IPS-15b (cell line): ENCODE measurements at regions not wholly inside any gene's neighbourhood (a gene's known extent, or its start where the extent isn't known, plus 50 kb on each side); places are given as distances from the start of the nearest gene placed in this dataset.

Experiments
- H3K27me3 ChIP-seq: one replicate; pipeline ENCODE4 v1.6.1; 2013; ENCODE audit warnings: low read length; ENCODE audit not compliant: control insufficient read depth, insufficient read depth
- H3K36me3 ChIP-seq: one replicate; pipeline ENCODE4 v1.6.1; 2013; ENCODE audit warnings: low read length; ENCODE audit not compliant: control insufficient read depth, insufficient read depth
- H3K4me1 ChIP-seq: one replicate; pipeline ENCODE4 v1.6.1; 2013; ENCODE audit warnings: mild to moderate bottlenecking, low read length; ENCODE audit not compliant: control insufficient read depth, insufficient read depth
- H3K4me3 ChIP-seq: one replicate; pipeline ENCODE4 v1.5.1; 2013; ENCODE audit warnings: low read depth, low read length
- H3K9ac ChIP-seq: one replicate; pipeline ENCODE4 v1.6.1; 2013; ENCODE audit warnings: low read depth, mild to moderate bottlenecking, low read length
- H3K9me3 ChIP-seq: one replicate; pipeline ENCODE4 v1.6.1; 2013; ENCODE audit warnings: mild to moderate bottlenecking, low read length; ENCODE audit not compliant: control insufficient read depth, insufficient read depth

GRCh38 chr2:64398516-64399129 is 55.3 kb upstream of the LGALSL start:
- peaks cover 18% of the 10 kb centered on the region for H3K4me1 ChIP-seq
- no peaks in the 10 kb centered on the region for H3K36me3 ChIP-seq
- H3K9me3 ChIP-seq: no peaks in the 10 kb centered on the region
- H3K9ac ChIP-seq: no peak overlapping the region
- no peak overlapping the region for H3K4me3 ChIP-seq
- no peaks in the 10 kb centered on the region for H3K27me3 ChIP-seq

GRCh38 chr2:64399521-64399920 is 54.4 kb upstream of the LGALSL start:
- Histone ChIP-seq H3K4me1 (peaks cover 24% of the 10 kb centered on the region), H3K9ac (no peak overlapping the region), H3K36me3 (no peaks in the 10 kb centered on the region), H3K27me3 (no peaks in the 10 kb centered on the region), H3K9me3 (no peaks in the 10 kb centered on the region), H3K4me3 (no peak overlapping the region)

DNA sequence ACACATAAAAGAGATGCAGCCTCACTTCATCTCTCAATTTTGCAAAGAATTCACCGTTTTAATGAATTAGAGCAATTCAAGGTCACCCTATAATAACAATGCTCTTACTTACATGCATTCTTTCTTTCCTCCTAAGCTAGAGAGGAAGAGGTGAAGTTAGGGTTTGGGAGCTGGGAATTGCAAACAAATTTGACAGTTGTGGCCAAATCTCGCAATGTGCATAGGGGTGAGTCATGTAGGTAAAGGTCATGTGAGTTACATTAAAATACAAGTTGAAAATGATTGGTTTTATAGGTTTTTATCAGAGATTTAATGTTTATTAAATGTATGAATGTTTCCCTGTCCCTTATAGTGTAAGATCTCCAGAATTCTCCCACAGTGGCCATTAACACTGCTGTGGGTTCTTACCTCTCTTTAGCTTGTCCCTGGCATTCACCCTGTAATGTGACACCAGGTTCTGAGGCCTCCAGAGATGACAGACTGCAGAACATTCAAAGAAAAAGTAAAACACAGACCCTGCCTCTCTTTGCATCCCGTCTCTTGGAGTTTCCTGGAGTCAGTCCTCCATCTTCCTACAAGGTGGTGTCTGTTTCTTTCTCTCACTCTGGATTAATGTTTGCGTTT is 53.7 kb upstream of the LGALSL start:
- Histone ChIP-seq H3K36me3 (no peaks in the 10 kb centered on the region), H3K4me1 (peaks cover 28% of the 10 kb centered on the region), H3K9ac (no peak overlapping the region), H3K27me3 (no peaks in the 10 kb centered on the region), H3K9me3 (no peaks in the 10 kb centered on the region), H3K4me3 (no peak overlapping the region)

GRCh38 chr2:64400733-64401528 is 53.0 kb upstream of the LGALSL start:
- Histone ChIP-seq H3K9ac (no peak overlapping the region), H3K27me3 (no peaks in the 10 kb centered on the region), H3K4me1 (peaks cover 28% of the 10 kb centered on the region), H3K9me3 (no peaks in the 10 kb centered on the region), H3K4me3 (no peak overlapping the region), H3K36me3 (no peaks in the 10 kb centered on the region)

DNA sequence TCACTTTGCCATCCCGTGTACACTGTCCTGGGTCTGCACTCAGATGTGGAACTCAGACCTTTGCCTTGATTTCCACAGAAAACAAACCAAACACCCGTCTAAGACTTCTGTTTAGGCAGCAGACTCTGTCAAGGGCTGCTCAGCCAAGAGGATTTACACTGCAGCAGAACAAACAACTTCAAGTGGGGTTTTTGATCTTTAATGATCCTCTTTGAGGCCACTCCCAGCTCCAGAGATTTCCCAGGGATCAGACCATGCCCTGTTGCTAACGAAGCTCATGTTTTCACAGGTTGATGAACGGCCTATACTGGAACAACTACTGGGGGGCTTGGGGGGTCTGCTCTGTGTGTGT is 52.5 kb upstream of the LGALSL start:
- Histone ChIP-seq H3K9ac (no peak overlapping the region), H3K27me3 (no peaks in the 10 kb centered on the region), H3K4me3 (no peak overlapping the region), H3K4me1 (peaks cover 31% of the 10 kb centered on the region), H3K9me3 (no peaks in the 10 kb centered on the region), H3K36me3 (no peaks in the 10 kb centered on the region)

GRCh38 chr2:64402876-64403275 is 51.1 kb upstream of the LGALSL start:
- Histone ChIP-seq H3K9ac (no peak overlapping the region), H3K9me3 (no peaks in the 10 kb centered on the region), H3K36me3 (no peaks in the 10 kb centered on the region), H3K27me3 (no peaks in the 10 kb centered on the region), H3K4me1 (peaks cover 31% of the 10 kb centered on the region), H3K4me3 (no peak overlapping the region)

DNA sequence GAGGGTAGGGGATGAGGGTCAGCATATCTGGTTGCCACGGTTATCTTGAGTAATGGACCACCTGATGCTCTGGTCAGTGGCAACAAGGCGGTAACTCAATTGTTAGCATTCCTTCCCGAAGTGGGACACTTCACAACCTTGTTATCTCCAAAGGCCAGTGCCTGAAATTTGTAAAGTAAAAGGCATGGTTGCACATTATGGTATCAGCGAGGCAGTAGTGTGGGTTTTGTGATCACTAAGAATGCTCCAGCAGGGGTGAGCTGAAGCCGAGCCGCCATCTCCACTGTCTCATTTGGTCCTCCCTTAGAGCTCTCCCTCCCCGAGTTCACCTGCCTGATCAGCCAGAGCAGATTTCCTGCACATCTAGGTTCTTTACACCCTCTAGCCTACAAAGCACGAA is 50.5 kb upstream of the LGALSL start:
- H3K4me3 ChIP-seq: no peak overlapping the region
- no peak overlapping the region for H3K9ac ChIP-seq
- no peaks in the 10 kb centered on the region for H3K36me3 ChIP-seq
- peaks cover 31% of the 10 kb centered on the region for H3K4me1 ChIP-seq
- no peaks in the 10 kb centered on the region for H3K27me3 ChIP-seq
- no peaks in the 10 kb centered on the region for H3K9me3 ChIP-seq

GRCh38 chr2:64404002-64404731 is 49.8 kb upstream of the LGALSL start:
- H3K9ac ChIP-seq: peak overlapping the region; percentile 49

More at GRCh38 chr2:64404002-64404731, 49.8 kb upstream of the LGALSL start:
- Histone ChIP-seq H3K27me3 (no peaks in the 10 kb centered on the region), H3K9me3 (no peaks in the 10 kb centered on the region), H3K4me1 (peaks cover 31% of the 10 kb centered on the region), H3K36me3 (no peaks in the 10 kb centered on the region), H3K4me3 (peak overlapping the region; percentile 59)
